HepG2 (cell line): ENCODE measurements at regions not wholly inside any gene's neighbourhood (a gene's known extent, or its start where the extent isn't known, plus 50 kb on each side); places are given as distances from the start of the nearest gene placed in this dataset.

ENCODE experiments used
- ATAC-seq: fragments of 200-7000 bp; cut with Tn5 transposase; 3 replicates; pipeline ENCODE4 v1.9.1; 2020; ENCODE audit warnings: mild to moderate bottlenecking, moderate library complexity
- BruUV-seq: library from RNA; stranded (reverse); fragments of 400-500 nt; replicated peaks from 2 replicates; lab custom pipeline; 2021; lab: Mats Ljungman, UMichigan
- CTCF ChIA-PET: fragments of 300-600 bp; formaldehyde crosslinking; extraction: SDS; loops from one replicate; lab custom pipeline; 2021; ENCODE audit warnings: low total read pairs, inconsistent platforms, low intra/inter-chr PET ratio; lab: Yijun Ruan, JAX
- POLR2A ChIA-PET: fragments of 350-600 bp; sonication (Branson Sonifier 250); formaldehyde crosslinking; loops from one replicate; lab custom pipeline; 2020; ENCODE audit warnings: antibody characterized with exemption, inconsistent platforms; lab: Yijun Ruan, JAX
- DNase-seq: peaks from one replicate; pipeline ENCODE4 v3.0.0-alpha.2; 2015; ENCODE audit warnings: low spot score
- FAIRE-seq: peaks from 3 replicates; lab custom pipeline; 2011; peaks lifted over from hg19 to GRCh38; lab: Jason Lieb, UNC
- H2AFZ ChIP-seq: one replicate; pipeline ENCODE4 v1.6.1; 2011; ENCODE audit warnings: low read length, inconsistent platforms
- H3K27ac ChIP-seq: fragments of 300-600 bp; 3 replicates; pipeline ENCODE4 v1.8.0; 2011; ENCODE audit warnings: mixed run types, mild to moderate bottlenecking, mixed read lengths, low read length, inconsistent platforms; ENCODE audit not compliant: insufficient read depth; ENCODE audit errors: extremely low read length
- H3K27me3 ChIP-seq, 2 experiments: fragments of 200-600 bp in 1 of 2; 2 replicates in 1 of 2; 3 replicates in 1 of 2; pipeline versions ENCODE4 v1.6.0 to v1.8.0; 2011; ENCODE audit warnings: low read length in 2 of 2, mild to moderate bottlenecking in 2 of 2, moderate library complexity in 2 of 2, inconsistent platforms in 1 of 2; ENCODE audit not compliant: insufficient read depth in 2 of 2, control insufficient read depth in 1 of 2
- H3K36me3 ChIP-seq, 2 experiments: fragments of 200-600 bp in 1 of 2; replicated peaks in 1 of 2; 2 replicates in 1 of 2; 3 replicates in 1 of 2; pipeline versions ENCODE4 v1.5.1 to v1.8.0; 2011; ENCODE audit warnings: low read length in 2 of 2, inconsistent platforms in 1 of 2; ENCODE audit not compliant: insufficient read depth in 2 of 2, control insufficient read depth in 1 of 2
- H3K4me1 ChIP-seq: 2 replicates; pipeline ENCODE4 v1.5.1; 2012; ENCODE audit warnings: low read length, inconsistent platforms; ENCODE audit not compliant: insufficient read depth
- H3K4me2 ChIP-seq: 2 replicates; pipeline ENCODE4 v1.6.0; 2011; ENCODE audit warnings: low read depth, low read length, inconsistent platforms
- H3K4me3 ChIP-seq, 3 experiments: fragments of 200-600 bp in 1 of 3; sonication (generic), shearing (Covaris generic) in 1 of 3; replicated peaks in 1 of 3; 2 replicates each; pipeline ENCODE4 v1.5.1; 2011 to 2016; ENCODE audit warnings: low read length in 3 of 3, inconsistent platforms in 2 of 3, low read depth in 2 of 3, mild to moderate bottlenecking in 2 of 3, control low read depth in 1 of 3, mixed read lengths in 1 of 3; ENCODE audit not compliant: insufficient read depth in 1 of 3
- H3K79me2 ChIP-seq: one replicate; pipeline ENCODE4 v1.6.1; 2011; ENCODE audit warnings: low read length, inconsistent platforms; ENCODE audit not compliant: insufficient read depth
- H3K9ac ChIP-seq: 2 replicates; pipeline ENCODE4 v1.6.0; 2011; ENCODE audit warnings: mild to moderate bottlenecking, low read depth, low read length, inconsistent platforms; ENCODE audit not compliant: insufficient read depth
- H3K9me3 ChIP-seq: 2 replicates; pipeline ENCODE4 v1.5.1; 2012; ENCODE audit warnings: mild to moderate bottlenecking, low read length
- H4K20me1 ChIP-seq: 2 replicates; pipeline ENCODE4 v1.6.0; 2011; ENCODE audit warnings: inconsistent platforms, mild to moderate bottlenecking, low read length, moderate library complexity; ENCODE audit not compliant: insufficient read depth
- CBX1 ChIP-seq: IDR thresholded peaks from one replicate; pipeline ENCODE4 v1.6.1; 2016; ENCODE audit warnings: antibody characterized with exemption, low read depth
- CEBPB ChIP-seq: IDR thresholded peaks from 2 replicates; pipeline ENCODE4 v1.6.1; 2011; ENCODE audit warnings: low read depth, low read length, improper control_type of control experiment, borderline replicate concordance
- FOXC1 ChIP-seq: sonication (generic); formaldehyde crosslinking; IDR thresholded peaks from 2 replicates; pipeline ENCODE4 v1.8.0; 2022; ENCODE audit warnings: mild to moderate bottlenecking, missing genetic modification reagents, borderline replicate concordance
- FOXP1 ChIP-seq, 2 experiments: fragments of 450-650 bp in 1 of 2; IDR thresholded peaks; 2 replicates each; pipeline ENCODE4 v1.6.1; 2017 to 2018; ENCODE audit warnings: antibody characterized with exemption in 1 of 2
- MXD4 ChIP-seq: IDR thresholded peaks from 2 replicates; pipeline ENCODE4 v1.6.1; 2016; ENCODE audit warnings: mild to moderate bottlenecking, missing biosample characterization, missing genetic modification reagents
- MYNN ChIP-seq: sonication (generic); formaldehyde crosslinking; IDR thresholded peaks from 2 replicates; pipeline ENCODE4 v1.4.0; 2020; ENCODE audit warnings: mild to moderate bottlenecking, low read depth, missing genetic modification reagents
- PBX3 ChIP-seq: sonication (generic); formaldehyde crosslinking; IDR thresholded peaks from 2 replicates; pipeline ENCODE4 v1.8.1; 2023; ENCODE audit warnings: missing genetic modification reagents, inconsistent platforms, borderline replicate concordance
- POLR2A ChIP-seq, 2 experiments: IDR thresholded peaks; 2 replicates each; pipeline ENCODE4 v1.6.1; 2011; ENCODE audit warnings: low read depth in 2 of 2, low read length in 2 of 2, mild to moderate bottlenecking in 1 of 2, moderate library complexity in 1 of 2; ENCODE audit not compliant: insufficient read depth in 1 of 2
- PTBP1 ChIP-seq: fragments of 200-400 bp; formaldehyde crosslinking; IDR thresholded peaks from 2 replicates; pipeline ENCODE4 v1.6.1; 2018; ENCODE audit warnings: low read length, low read depth; ENCODE audit not compliant: poor library complexity, severe bottlenecking
- SIX1 ChIP-seq: sonication (generic); formaldehyde crosslinking; IDR thresholded peaks from 2 replicates; pipeline ENCODE4 v1.4.0; 2020; ENCODE audit warnings: missing genetic modification reagents, borderline replicate concordance
- ZBTB38 ChIP-seq: sonication (generic); formaldehyde crosslinking; IDR thresholded peaks from 2 replicates; pipeline ENCODE4 v1.5.1; 2020; ENCODE audit warnings: mild to moderate bottlenecking, missing genetic modification reagents
- ZBTB7B ChIP-seq: sonication (generic); formaldehyde crosslinking; IDR thresholded peaks from 2 replicates; pipeline ENCODE4 v1.4.0; 2020; ENCODE audit warnings: missing genetic modification reagents
- ZNF34 ChIP-seq: sonication (generic); formaldehyde crosslinking; IDR thresholded peaks from 2 replicates; pipeline ENCODE4 v1.4.0; 2020; ENCODE audit warnings: mild to moderate bottlenecking, missing genetic modification reagents, borderline replicate concordance
- ZNF749 ChIP-seq: sonication (generic); formaldehyde crosslinking; IDR thresholded peaks from 2 replicates; pipeline ENCODE4 v1.8.0; 2022; ENCODE audit warnings: mild to moderate bottlenecking, missing genetic modification reagents, moderate library complexity, borderline replicate concordance
- WGBS: methylation state at CpG from one replicate; pipeline ENCODE4 v1.1.6; 2017; ENCODE audit warnings: low lambda C conversion rate; 5-methylcytosine and 5-hydroxymethylcytosine counted together
- in situ Hi-C: cut with HindIII; loops from 2 replicates; pipeline ENCODE4 v1.10.0; 2017; ENCODE audit warnings: low pct_unique_long_range_greater_than_20kb; ENCODE audit not compliant: extremely low pct_ligation_motif_present
- intact Hi-C: fragments of 100-400 bp; cut with micrococcal nuclease; formaldehyde crosslinking; loops from one replicate; pipeline ENCODE4 v1.10.0; 2022; ENCODE audit not compliant: unreplicated experiment

GRCh38 chr3:8307545-8308110, 194.0 kb upstream of the LMCD1 start (continued):
- TF ChIP-seq PTBP1 (no peak), ZNF34 (CRISPR knock-in tag) (no peak), ZNF749 (CRISPR knock-in tag) (no peak), PBX3 (CRISPR knock-in tag) (no peak), POLR2A (IDR thresholded peaks at IDR 0.05; ENCODE audit: insufficient read depth in 1 of 2, low read depth in 2 of 2, low read length in 2 of 2) (no peak), MYNN (CRISPR knock-in tag) (no peak)

- H3K9ac ChIP-seq = no peak overlapping the region
- H3K36me3 ChIP-seq = no peaks in the 10 kb centered on the region
- no peak overlapping the region for H2AFZ ChIP-seq
- ChIA-PET POLR2A (no interaction called here), CTCF (no interaction called here)
- H3K27ac ChIP-seq = no peak overlapping the region
- 30% methylated on average over 3 of the region's 3 CpGs for WGBS
- no peaks in the 10 kb centered on the region for H4K20me1 ChIP-seq
- TF ChIP-seq FOXC1 (CRISPR knock-in tag) (no peak), ZBTB7B (CRISPR knock-in tag) (no peak), ZBTB38 (CRISPR knock-in tag) (no peak), SIX1 (CRISPR knock-in tag) (no peak), FOXP1 (IDR thresholded peaks at IDR 0.05) (no peak), FOXP1 (CRISPR knock-in tag; IDR thresholded peaks at IDR 0.05) (no peak), CEBPB (peak; percentile 58; the same call in 1 of the 2 replicates), MXD4 (CRISPR knock-in tag) (no peak), CBX1 (no peak)
- DNase-seq (no peak), FAIRE-seq (no peak), ATAC-seq (no peak)
- no peaks in the 10 kb centered on the region for H3K27me3 ChIP-seq
- H3K4me3 ChIP-seq = no peak overlapping the region
- H3K4me1 ChIP-seq = no peaks in the 10 kb centered on the region
- H3K79me2 ChIP-seq = no peaks in the 10 kb centered on the region
- BruUV-seq = no TSS peak
- peaks cover 11% of the 10 kb centered on the region for H3K9me3 ChIP-seq
- H3K4me2 ChIP-seq = no peak overlapping the region
- in situ Hi-C loops = no loop called here
- intact Hi-C loops = no loop called here
These were observed 190.3 kb upstream of the LMCD1 start for GRCh38 chr3:8311321-8311720.
